SH-SY5Y (cell line): ENCODE measurements at regions not wholly inside any gene's neighbourhood (a gene's known extent, or its start where the extent isn't known, plus 50 kb on each side); places are given as distances from the start of the nearest gene placed in this dataset.

Experiments used
- GATA2 ChIP-seq: IDR thresholded peaks from 2 replicates; pipeline ENCODE4 v1.6.1; 2011; ENCODE audit warnings: mild to moderate bottlenecking, low read depth, low read length
- GATA3 ChIP-seq: IDR thresholded peaks from 2 replicates; pipeline ENCODE4 v1.6.1; 2011; ENCODE audit warnings: low read depth, mild to moderate bottlenecking, low read length, moderate library complexity

DNA sequence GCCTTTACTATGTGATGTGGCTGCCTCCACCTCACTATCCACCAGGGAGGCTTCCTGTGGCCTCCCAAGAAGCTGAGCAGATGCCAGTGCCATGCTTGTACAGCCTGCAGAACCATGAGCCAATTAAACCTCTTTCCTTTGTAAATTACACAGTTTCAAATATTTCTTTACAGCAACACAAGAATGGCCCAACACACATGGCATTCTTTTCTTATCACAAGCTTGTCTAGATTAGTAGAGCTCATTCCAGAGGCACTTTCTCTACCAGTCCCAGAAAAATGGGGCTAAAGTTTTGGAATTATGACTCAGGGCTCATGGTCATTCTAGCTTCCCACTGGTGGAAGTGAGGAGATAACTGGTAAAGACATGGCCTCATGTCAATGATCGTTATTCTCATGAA is 655.2 kb downstream of the LMO4 start:
- TF ChIP-seq GATA2 (no peak), GATA3 (no peak)

DNA sequence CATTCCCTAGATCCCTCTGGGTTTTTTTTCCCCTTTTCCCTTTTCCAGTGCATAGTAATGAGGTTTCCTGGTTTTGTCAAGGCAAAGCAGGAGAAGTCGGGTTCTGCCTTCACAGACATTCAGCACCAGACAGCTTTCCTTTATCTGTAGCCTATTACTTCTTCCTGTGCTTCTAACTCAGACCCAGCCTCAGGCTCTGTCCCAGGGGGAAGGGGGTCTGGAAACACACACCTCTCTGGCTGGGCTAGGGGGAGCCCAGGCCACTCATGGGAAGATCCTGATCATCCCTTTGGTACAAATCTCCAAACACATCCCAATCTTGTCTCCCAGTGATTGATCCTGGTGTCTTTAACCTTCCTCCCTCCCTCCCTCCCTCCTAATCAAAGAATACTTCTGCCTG is 656.4 kb downstream of the LMO4 start:
- TF ChIP-seq GATA3 (no peak), GATA2 (no peak)

DNA sequence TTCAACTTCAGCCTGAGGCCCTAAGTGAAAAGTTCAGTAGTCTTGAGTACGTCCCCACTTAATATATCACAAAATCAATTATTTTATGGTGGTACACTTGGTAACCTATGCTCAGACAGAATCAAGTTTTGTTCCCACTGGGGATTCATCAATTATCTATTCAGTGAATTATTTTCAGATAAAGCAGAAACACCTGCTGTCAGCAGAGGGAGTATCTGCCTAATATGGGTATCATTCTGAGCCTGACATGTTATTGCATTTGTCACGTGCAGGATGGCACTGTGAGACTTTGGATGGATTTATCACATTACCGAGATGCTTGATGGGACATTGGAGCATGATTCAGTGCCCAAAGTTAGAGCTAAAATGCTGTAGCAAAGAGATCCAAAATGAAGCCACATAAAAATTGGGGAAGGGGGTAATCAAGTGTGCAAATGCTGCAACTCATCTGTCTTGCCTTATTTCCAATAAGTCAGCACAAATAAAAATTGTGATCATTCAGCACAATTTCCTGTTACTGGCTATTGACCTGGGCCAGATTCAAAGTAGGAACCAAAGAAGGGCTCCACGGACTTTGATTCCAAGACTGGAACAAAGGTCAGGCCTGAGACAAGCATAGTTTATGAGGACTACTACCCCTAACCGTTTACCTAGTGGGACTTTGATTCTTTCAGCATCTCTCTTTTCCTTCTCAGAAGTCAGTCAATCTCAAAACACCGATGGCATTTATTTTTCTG is 657.6 kb downstream of the LMO4 start:
- no peak for TF ChIP-seq GATA3
- no peak for TF ChIP-seq GATA2

DNA sequence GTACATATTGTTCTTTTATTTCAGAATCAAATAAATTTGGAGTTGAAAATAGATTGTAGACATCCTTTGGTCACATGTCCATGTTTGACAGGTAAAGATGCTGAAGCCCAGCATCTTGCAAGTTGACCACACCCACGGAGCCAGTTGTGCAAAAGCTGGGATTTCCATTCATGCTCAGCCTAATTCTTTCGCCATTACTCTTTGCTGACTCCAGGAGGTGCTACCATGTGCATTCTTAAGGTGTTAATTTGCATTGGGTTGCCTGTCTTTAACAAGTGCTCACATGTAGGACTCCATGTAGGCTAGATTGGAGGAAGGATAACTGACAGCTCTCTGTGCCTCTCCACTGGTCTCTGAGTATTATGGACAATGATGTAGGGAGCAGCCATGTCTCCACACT is 660.7 kb downstream of the LMO4 start:
- TF ChIP-seq GATA2: no peak
- no peak for TF ChIP-seq GATA3

DNA sequence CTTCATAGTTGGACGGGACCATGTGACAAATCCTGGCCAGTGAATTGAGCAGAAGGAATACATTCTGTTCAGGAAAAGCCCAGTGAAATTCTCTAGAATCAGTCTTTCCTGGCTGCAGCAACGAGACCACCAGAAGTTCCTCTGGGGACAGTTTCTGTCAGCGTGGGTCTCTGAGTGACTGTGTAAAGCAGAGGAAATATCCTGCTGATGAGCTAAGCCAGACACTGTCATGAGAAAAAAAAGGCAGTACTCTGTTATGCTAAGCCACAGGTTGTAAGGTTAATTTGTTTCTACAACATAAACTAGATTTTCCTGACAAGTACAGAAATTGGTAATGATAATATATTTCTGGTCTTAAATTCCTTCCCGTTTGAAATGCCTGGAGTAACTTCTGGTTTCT is 664.4 kb downstream of the LMO4 start:
- TF ChIP-seq GATA2: no peak
- TF ChIP-seq GATA3: no peak

DNA sequence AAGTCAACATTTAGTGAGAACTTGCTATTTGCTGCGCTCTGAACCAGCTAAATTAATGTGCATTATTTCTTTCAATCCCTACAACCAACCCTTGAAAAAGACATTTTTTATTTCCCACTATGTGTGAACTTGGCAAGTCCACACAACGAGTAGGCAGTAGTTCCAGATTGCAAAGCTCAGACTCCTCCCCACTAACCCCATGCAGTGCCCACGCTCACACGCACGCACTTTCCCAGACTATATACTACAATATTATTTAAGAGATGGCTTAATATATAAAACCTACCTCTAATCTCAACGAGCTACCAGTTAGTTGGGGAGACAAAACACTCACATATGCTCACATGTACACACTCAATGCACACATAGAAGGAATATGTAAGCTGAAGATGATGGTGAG is 671.2 kb downstream of the LMO4 start:
- no peak for TF ChIP-seq GATA2
- TF ChIP-seq GATA3: no peak

DNA sequence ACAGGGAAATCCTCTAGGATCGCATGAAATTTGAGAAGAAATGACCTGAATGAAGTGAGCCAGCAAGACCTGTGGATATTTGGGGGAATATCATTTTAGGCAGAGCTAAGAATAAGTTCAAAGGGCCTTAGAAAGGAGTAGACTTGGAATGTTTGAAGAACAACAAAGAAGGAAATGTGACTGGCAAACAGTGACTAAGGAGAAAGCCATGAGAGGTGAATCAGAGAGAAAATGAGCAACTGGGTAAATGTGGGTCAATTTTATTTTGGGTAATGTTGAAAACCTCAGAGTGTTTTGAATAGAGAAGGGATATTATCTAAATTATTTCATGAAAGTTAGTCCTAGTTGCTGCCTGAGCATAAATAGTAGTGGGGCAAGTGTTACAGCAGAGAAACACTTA is 672.8 kb downstream of the LMO4 start:
- TF ChIP-seq GATA2 (no peak), GATA3 (no peak)

DNA sequence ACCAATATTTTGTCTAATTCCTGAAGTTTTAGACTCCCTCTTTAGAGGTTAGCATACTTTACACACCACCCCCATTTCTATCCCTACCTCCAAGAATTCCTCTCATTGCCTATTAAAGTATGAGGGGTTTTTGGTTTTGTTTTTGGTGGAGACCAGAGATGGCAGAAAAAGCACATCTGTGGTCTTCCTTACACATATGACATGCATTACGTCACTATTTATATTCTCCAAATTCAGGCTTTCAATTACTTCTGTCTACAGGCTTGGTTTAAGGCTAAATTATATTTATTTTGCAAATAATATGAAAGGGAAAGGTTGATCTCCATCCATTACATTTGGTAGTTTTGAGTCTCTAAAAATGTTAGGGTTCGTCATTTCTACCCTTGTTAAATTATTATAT is 674.6 kb downstream of the LMO4 start:
- no peak for TF ChIP-seq GATA3
- TF ChIP-seq GATA2: no peak

DNA sequence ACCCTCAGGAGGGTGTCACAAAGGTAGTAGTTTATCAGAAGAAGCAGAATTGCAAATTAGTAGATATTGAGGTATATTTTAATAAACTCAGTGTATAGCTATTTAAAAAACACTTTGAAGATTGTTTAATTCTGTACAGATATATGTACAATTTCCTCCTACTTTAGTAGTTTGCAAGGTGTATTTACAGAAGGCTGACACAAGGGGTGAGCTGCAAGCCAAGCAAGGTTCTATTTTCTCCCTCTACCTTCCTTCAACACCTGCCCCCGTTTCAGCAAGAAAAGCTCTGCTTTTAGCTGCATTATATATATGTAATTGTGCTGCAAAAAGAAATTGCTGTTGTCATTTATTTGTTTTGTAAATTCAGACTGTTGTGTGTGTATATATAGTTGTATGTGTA is 674.2 kb upstream of the PKN2 start:
- TF ChIP-seq GATA2: no peak
- no peak for TF ChIP-seq GATA3

DNA sequence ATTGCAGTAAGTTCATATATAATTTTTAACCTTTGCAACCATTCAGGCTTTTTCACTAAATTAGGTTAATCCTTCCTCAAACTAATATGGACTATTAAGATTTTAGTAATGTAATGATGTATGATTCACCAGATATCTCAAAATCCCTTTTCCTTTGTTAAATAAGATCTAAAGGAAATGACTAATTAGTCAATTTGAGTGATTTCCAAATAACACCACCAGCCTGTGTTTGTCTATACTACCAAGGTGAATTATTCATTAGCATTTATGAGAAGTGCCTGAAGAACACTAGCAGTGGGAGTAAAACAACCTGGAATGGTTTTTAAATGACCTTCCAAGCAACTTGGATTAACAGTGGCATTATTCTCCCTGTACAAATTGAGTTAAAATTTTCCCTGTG is 670.6 kb upstream of the PKN2 start:
- TF ChIP-seq GATA2 (no peak), GATA3 (no peak)

DNA sequence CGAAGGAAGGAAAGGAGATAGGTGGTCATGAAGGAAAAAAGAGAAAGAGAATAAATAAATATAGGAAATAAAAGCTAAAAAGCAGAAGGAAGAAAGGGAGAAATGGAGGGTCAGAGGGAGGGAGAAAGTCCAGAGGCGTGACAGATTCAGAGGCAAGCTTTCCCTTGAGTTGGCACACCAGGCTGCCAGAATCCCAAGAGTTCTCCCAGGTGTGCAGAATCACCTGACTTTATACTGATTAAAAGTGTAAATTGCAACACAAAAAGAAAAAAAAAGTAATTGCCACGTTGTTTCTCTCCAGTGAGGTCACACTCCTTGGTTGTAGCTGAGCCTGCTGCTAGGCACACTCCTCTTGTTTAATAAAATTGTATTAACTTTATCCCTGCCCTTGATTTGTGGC is 669.9 kb upstream of the PKN2 start:
- TF ChIP-seq GATA3 (no peak), GATA2 (no peak)

DNA sequence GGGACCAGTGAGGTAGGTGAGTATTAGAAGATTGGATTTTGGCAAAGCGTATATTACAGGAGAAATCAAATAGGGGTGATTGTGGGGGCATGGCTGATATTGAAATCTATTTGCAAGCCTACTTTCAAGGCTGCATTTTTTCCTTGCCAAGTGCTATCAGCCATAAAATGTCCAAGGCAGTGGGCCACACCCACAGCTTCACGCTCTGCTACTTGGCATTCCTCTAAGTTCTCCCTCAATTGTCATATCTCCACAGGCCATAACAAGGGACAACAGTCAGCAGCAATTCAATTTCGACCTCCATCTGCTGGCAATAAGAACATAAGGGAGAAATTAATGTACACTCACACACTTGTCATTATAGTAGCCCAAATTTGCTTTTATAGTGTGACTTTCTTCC is 667.1 kb upstream of the PKN2 start:
- no peak for TF ChIP-seq GATA3
- TF ChIP-seq GATA2: no peak

DNA sequence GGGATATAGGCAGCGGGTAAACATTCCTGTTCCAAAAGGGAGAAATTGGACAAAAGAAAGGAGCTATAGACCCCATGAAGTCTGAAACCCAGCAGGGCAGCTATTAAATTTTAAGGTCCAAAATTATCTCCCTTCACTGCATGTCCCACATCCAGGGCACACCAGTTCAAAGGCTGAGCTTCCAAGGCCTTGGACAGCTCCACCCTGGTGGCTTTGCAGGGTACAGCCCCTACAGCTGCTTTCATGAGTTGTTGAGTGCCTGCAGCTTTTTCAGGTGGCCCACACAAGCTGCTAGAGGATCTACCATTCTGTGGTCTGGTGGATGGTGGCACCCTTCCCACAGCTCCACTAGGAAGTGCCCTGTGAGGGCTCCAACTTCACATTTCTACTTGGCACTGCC is 662.5 kb upstream of the PKN2 start:
- TF ChIP-seq GATA3: no peak
- TF ChIP-seq GATA2: no peak

DNA sequence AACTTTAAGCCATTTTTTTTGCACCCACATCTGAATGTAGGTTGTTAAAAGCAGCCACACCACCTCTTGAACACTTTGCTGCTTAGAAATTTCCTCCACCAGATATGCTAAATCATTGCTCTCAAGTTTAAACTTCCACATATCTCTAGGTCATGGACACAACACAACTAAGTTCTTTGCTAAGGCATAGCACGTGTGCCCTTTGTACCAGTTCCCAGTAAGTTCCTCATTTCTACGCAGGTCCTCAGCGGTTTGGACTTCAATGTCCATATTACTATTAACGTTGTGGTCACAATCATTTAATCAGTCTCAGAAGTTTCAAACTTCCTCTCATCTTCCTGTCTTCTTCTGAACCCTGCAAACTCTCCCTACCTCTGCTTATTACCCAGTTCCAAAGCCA is 661.6 kb upstream of the PKN2 start:
- TF ChIP-seq GATA2 (no peak), GATA3 (no peak)

DNA sequence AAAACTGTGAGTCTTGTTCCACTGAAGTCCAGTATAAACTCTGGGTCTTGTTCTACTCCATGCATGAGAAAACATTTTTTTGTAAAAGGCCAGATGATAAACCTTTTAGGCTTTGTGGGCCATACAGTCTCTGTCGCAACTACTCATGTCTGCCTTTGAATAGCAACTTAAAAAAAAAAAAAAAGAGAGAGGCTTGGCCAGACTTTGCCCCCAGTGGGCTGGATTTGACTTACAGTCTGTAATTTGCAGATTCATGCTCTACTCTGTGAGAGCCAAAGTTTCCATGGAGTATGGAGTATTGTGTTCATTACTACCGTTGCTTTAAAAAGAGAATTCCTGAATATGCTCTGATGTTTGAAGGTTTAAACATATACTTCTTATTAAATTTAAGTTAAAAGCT is 654.9 kb upstream of the PKN2 start:
- no peak for TF ChIP-seq GATA3
- TF ChIP-seq GATA2: no peak

DNA sequence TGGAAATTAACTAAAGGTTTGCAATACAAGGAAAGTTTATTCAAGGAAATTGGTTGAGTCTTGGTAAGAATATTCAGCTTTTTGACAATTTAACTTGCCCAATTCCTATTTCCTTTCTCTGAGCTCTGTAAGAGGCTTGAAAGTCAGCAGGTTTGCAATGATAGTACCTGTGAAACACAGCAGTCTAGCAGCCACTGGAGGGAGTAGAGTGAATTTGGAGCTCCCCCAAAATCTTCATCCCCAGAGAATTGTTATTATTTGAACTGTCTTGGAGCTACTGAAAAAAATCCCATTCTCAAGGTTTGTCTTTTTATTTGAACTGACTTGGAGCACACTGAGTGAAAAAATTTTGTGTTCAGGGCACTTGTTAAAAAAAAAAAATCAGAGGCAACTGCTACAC is 654.2 kb upstream of the PKN2 start:
- TF ChIP-seq GATA3 (no peak), GATA2 (no peak)

DNA sequence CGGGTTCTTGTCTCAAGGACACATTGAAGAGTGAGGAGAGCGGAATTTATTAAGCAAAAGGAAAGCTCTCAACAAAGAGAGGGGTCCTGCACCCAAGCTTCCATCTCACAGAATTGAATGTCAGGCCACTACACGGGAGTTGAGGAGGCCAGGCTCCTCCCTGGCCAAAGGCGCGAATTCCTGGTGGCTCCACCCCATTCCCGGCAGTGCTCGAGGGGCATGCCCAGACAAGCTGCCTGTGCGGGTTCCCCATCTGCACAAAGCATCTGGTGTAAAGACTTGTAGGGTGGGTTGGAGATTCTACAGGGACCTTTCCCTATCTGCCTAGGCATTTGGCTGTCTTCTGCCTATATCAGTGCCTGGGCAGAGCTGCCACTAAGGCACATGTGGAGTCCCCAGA is 648.5 kb upstream of the PKN2 start:
- no peak for TF ChIP-seq GATA3
- TF ChIP-seq GATA2: no peak
